ENCODE measurements at regions not wholly inside any gene's neighbourhood (a gene's known extent, or its start where the extent isn't known, plus 50 kb on each side); places are given as distances from the start of the nearest gene placed in this dataset.

DNA sequence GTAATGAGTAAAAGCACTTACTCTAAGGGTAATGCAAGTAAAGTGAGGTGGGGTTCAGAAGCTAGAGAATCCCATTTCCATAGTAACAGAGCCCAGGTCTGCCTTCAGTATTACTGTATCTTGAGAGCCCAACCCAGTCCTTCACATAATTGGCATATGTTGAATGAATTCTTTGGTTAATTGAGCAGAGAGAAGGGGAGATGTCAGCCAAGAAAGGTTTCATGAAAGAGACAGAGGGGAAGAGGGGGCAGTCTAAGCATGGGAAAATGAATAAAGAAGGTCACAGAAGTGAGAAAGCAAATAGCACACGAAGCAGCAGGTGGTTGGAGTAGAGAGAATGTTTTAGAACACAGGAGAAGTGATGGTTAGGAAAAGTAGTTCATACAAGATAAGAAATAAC, 371.1 kb downstream of the SEC23A start:
- TF ChIP-seq NFRKB (IDR thresholded peaks at IDR 0.05), result no peak
- no peak for TF ChIP-seq ELF4 (IDR thresholded peaks at IDR 0.05)
- TF ChIP-seq LEF1 (IDR thresholded peaks at IDR 0.05; ENCODE audit: borderline replicate concordance), result no peak
- no peak for TF ChIP-seq HDGF (IDR thresholded peaks at IDR 0.05; ENCODE audit: borderline replicate concordance)
- TF ChIP-seq SUZ12 (IDR thresholded peaks at IDR 0.05), result no peak
- TF ChIP-seq FOXM1 (IDR thresholded peaks at IDR 0.05; ENCODE audit: borderline replicate concordance), result no peak
- TF ChIP-seq L3MBTL2 (conservative IDR thresholded peaks at IDR 0.05), result no peak
- TF ChIP-seq BHLHE40 (IDR thresholded peaks at IDR 0.05; ENCODE audit: borderline replicate concordance), result no peak
- no peak for TF ChIP-seq ARNT (IDR thresholded peaks at IDR 0.05)
- TF ChIP-seq FOXA1 (IDR thresholded peaks at IDR 0.05), result no peak
- TF ChIP-seq SP1 (IDR thresholded peaks at IDR 0.05), result no peak
- no peak for TF ChIP-seq ZNF384 (IDR thresholded peaks at IDR 0.05)
- TF ChIP-seq, protein P1, sequence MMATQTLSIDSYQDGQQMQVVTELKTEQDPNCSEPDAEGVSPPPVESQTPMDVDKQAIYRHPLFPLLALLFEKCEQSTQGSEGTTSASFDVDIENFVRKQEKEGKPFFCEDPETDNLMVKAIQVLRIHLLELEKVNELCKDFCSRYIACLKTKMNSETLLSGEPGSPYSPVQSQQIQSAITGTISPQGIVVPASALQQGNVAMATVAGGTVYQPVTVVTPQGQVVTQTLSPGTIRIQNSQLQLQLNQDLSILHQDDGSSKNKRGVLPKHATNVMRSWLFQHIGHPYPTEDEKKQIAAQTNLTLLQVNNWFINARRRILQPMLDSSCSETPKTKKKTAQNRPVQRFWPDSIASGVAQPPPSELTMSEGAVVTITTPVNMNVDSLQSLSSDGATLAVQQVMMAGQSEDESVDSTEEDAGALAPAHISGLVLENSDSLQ (IDR thresholded peaks at IDR 0.05), result no peak
- no peak for TF ChIP-seq TARDBP (IDR thresholded peaks at IDR 0.05)
